H1 (cell line): ENCODE measurements at regions not wholly inside any gene's neighbourhood (a gene's known extent, or its start where the extent isn't known, plus 50 kb on each side); places are given as distances from the start of the nearest gene placed in this dataset.

Source experiments
- BACH1 ChIP-seq: IDR thresholded peaks from 2 replicates; pipeline ENCODE4 v1.6.1; 2012; ENCODE audit warnings: low read length, improper control_type of control experiment
- BRCA1 ChIP-seq: IDR thresholded peaks from 2 replicates; pipeline ENCODE4 v1.6.1; 2012; ENCODE audit warnings: low read depth, low read length, improper control_type of control experiment
- CBX8 ChIP-seq: fragments of 300-800, 300-1000 bp; sonication (generic); IDR thresholded peaks from 2 replicates; pipeline ENCODE4 v1.7.1; 2016; ENCODE audit warnings: low read depth, low read length, borderline replicate concordance
- CEBPB ChIP-seq: IDR thresholded peaks from 2 replicates; pipeline ENCODE4 v1.6.1; 2012; ENCODE audit warnings: low read depth, low read length
- SUZ12 ChIP-seq: fragments of 200-600 bp; sonication (generic); IDR thresholded peaks from 2 replicates; pipeline ENCODE4 v1.6.1; 2012; ENCODE audit warnings: mild to moderate bottlenecking, inconsistent platforms, low read length, moderate library complexity, mixed read lengths

- no peak for TF ChIP-seq CBX8
- no peak for TF ChIP-seq SUZ12
- TF ChIP-seq BACH1: no peak
- no peak for TF ChIP-seq BRCA1
- TF ChIP-seq CEBPB: no peak
These were observed 239.1 kb upstream of the NEIL3 start (continued) for GRCh38 chr4:177070533-177071058.
